ENCODE measurements at regions not wholly inside any gene's neighbourhood (a gene's known extent, or its start where the extent isn't known, plus 50 kb on each side); places are given as distances from the start of the nearest gene placed in this dataset.

DNA sequence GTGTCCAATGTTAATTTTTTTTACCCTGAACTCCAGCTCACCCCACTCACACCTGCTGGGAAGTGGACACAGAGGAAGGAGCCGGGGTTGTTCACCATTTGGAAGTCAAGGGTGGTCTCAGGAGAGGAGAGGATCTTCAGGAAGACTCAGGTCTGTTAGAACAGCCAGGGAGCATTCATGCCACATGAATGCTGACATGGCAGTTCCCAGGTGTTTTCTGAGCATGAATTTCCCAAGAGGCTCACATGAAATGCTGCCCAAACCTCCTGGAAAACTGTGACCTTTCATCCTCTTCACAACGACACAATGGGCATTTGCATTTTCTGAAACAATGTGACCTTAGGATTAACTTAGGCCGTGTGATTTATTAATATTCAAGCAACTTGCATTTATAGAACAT, 2409.2 kb downstream of the TP53TG3F start:
- TF ChIP-seq YY1 (IDR thresholded peaks at IDR 0.05; ENCODE audit: insufficient read depth, insufficient read length) (no peak), ZNF274 (IDR thresholded peaks at IDR 0.05; ENCODE audit: low read depth, low read length) (no peak), SUZ12 (IDR thresholded peaks at IDR 0.05; ENCODE audit: extremely low read depth, insufficient read depth, insufficient read length) (no peak)

Data from NT2/D1 (cell line).